NCI-H748 treated with DMSO at 0.1 percent for 48 hours (cell line): ENCODE measurements at regions not wholly inside any gene's neighbourhood (a gene's known extent, or its start where the extent isn't known, plus 50 kb on each side); places are given as distances from the start of the nearest gene placed in this dataset.
"Not testable (repeated sequence)": the region's sequence is repeated elsewhere in the genome, so short reads cannot be mapped to it uniquely, and the experiment has no call there.

Source experiments
- DNase-seq: peaks from one replicate; lab custom pipeline; 2025; lab: John Stamatoyannopoulos, UW

- no peak for DNase-seq
Observed at GRCh38 chr2:192539306-192539705, 344.6 kb upstream of the TMEFF2 start.

- DNase-seq = no peak
Observed at GRCh38 chr2:192536922-192537624, 342.3 kb upstream of the TMEFF2 start.

DNA sequence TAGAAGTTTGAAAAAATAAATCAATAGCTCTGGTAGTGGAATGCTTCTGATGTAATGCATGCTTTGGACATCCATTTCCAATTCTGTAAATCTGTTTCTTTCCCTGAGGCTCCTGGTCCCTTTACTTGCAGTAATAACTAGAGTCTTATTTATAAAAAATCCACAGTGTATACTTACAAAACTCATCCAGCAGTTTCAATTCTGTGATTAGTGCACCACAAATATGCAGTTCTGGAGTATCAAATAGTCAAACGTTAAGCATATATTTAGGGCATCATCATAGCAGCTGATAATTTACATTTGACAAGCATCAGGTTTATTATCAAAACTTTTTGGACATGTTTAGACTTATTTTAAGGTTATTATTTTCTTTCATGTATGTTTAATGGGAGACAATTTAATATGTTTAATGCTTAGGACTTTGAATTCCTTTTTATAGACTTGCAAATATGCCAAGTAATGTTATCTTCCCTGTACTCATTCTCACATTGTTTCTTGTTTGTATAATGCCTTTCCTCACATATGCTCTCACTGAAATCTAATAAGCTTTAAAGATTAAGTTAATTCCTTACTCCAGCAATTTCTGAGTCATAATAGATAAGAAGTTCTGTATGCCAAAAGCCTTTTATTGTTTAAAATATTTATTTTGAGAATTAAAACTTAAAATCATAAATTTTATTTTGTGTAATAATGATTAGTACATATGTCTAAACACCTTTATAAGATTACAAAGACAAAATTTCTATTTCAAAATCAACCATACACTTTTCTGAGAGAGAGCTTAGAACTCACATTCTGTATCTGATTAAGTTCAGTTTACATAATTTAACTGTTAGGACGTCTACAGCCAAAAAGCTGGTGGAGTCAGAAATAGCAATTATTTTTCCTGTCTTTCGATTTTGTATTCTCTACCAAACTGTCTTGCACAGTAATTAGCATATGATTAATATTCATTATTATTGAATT is 341.5 kb upstream of the TMEFF2 start:
- DNase-seq = no peak

GRCh38 chr2:192534072-192534471 is 339.3 kb upstream of the TMEFF2 start:
- DNase-seq = no peak

GRCh38 chr2:192524642-192525251 is 330.0 kb upstream of the TMEFF2 start:
- not testable (repeated sequence) for DNase-seq

DNA sequence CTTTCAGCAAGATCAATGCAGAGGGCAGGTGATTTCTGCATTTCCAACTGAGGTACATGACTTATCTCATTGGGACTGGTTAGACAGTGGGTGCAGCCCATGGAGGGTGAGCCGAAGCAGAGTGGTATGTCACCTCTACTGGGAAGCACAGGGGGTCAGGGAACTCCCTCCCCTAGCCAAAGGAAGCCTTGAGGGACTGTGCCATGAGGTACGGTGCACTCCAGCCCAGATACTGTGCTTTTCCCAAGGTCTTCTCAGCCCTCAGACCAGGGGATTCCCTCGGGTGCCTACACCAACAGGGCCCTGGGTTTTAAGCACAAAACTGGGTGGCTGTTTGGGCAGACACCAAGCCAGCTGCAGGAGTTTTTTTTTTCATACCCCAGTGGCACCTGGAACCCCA is 329.5 kb upstream of the TMEFF2 start:
- not testable (repeated sequence) for DNase-seq

- DNase-seq = no peak
Observed at GRCh38 chr2:192515937-192516336, 321.2 kb upstream of the TMEFF2 start.

- no peak for DNase-seq
Observed at GRCh38 chr2:192513575-192513974, 318.8 kb upstream of the TMEFF2 start.

GRCh38 chr2:192507836-192508450 is 313.2 kb upstream of the TMEFF2 start:
- DNase-seq = not testable (repeated sequence)

- DNase-seq = no peak
Observed at GRCh38 chr2:192500550-192501200, 305.9 kb upstream of the TMEFF2 start.

GRCh38 chr2:192499476-192499875 is 304.7 kb upstream of the TMEFF2 start:
- no peak for DNase-seq

DNA sequence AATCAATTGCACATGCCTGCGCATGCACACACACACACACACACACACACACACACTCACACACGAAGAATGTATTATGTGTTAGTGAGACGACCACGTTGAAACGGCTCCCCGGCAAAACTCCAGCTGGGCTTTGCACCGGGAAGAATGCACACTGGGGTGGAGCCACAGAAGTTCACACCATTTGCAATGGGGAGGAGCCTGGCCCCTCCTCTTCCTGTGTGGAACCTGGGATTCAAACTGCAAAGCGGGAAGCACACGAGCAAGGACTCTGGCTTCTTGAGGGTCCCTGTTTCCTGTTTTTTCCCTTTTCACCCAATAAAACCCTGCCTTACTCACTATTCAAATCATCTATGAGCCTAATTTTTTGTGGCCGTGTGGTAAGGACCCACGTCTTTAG is 304.0 kb upstream of the TMEFF2 start:
- DNase-seq = no peak

GRCh38 chr2:192488158-192488557 is 293.4 kb upstream of the TMEFF2 start:
- DNase-seq = not testable (repeated sequence)

- DNase-seq = no peak
Observed at GRCh38 chr2:192487636-192488035, 292.9 kb upstream of the TMEFF2 start.

- DNase-seq = no peak
Observed at GRCh38 chr2:192484903-192485302, 290.2 kb upstream of the TMEFF2 start.

DNA sequence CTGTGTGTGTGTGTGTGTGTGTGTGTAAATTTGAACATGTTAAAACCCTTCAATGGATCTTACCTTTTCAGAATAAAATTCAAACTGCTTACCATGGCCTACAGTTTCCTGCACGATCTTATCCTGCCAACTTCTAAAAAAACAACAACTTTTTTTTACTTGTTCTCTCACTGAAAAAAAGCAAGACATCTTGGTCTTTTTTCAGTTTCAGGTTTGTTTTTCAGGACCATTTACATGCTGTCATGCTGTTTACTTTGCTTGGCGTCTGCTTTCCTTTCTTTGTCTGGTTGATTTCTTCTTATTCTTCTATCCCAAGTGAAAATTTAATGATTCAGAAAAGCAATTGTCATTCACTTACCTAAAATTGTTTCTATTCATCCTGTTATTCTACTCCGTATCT is 286.3 kb upstream of the TMEFF2 start:
- DNase-seq = no peak

GRCh38 chr2:192473331-192473730 is 278.6 kb upstream of the TMEFF2 start:
- no peak for DNase-seq

DNA sequence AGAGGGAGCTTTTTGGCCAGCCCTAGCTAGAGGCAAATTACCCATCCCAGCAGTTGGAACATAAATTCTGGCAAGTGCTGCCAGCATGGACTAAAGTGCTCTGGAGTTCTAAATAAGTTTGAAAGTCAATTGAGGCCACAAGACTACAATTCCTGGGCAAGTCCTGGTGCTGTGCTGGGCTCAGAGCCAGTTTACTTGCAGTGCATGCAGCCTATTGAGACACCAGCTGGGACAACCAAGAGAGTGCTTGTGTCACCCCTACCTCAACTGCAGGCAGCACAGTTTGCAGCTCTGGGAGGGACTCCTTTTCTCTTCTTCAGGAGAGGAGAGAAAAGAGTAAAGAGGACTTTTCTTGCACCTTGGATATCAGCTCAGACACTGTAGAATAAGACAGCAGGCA is 277.2 kb upstream of the TMEFF2 start:
- no peak for DNase-seq

- no peak for DNase-seq
Observed at GRCh38 chr2:192469612-192470011, 274.9 kb upstream of the TMEFF2 start.

- DNase-seq = no peak
Observed at GRCh38 chr2:192467953-192468660, 273.4 kb upstream of the TMEFF2 start.

DNA sequence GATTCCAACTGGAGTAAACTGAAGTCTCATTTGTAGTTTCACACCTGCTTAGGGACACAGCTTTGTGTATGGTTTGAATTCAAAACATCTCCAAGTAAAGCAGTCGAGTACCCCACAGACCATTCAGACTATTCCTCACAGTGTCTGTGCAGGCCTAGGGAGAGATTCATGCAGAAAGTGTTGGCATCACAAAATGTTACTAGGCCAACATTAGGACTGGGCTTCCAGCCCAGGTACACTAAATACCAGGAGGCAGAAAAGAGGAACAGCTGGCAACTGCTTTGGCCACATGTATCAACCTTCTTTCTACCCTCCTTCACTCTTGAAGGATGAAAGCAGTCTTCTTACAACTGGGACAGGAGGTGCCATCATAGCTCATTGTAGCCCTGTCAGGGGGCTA is 270.4 kb upstream of the TMEFF2 start:
- no peak for DNase-seq
